ENCODE measurements at regions not wholly inside any gene's neighbourhood (a gene's known extent, or its start where the extent isn't known, plus 50 kb on each side); places are given as distances from the start of the nearest gene placed in this dataset.

- no peaks in the 10 kb centered on the region for H3K27me3 ChIP-seq (ENCODE audit: insufficient read depth)
- H3K79me2 ChIP-seq (replicated peaks; ENCODE audit: insufficient read depth): no peaks in the 10 kb centered on the region
- no peak overlapping the region for H3K27ac Mint-ChIP-seq
- peaks cover 8% of the 10 kb centered on the region for H3K4me1 ChIP-seq (ENCODE audit: insufficient read depth)
- H2AFZ ChIP-seq: no peak overlapping the region
- H3K27ac ChIP-seq (ENCODE audit: low read depth): no peak overlapping the region
- H3K4me3 ChIP-seq: no peak overlapping the region
- H3K9me2 ChIP-seq (ENCODE audit: insufficient read depth): no peaks in the 10 kb centered on the region
- no peaks in the 10 kb centered on the region for H3K36me3 ChIP-seq (ENCODE audit: insufficient read depth)
- no peak for ATAC-seq
- TF ChIP-seq ZNF331 (CRISPR knock-in tag; IDR thresholded peaks at IDR 0.05; ENCODE audit: low read depth) (no peak), ZNF114 (CRISPR knock-in tag; IDR thresholded peaks at IDR 0.05) (no peak), JUNB (IDR thresholded peaks at IDR 0.05; ENCODE audit: unreplicated experiment) (no peak), CREB1 (CRISPR knock-in tag; IDR thresholded peaks at IDR 0.05; ENCODE audit: low read depth) (no peak), CTCF (conservative IDR thresholded peaks at IDR 0.05; ENCODE audit: low read depth in 2 of 2) (no peak), ZNF462 (CRISPR knock-in tag; IDR thresholded peaks at IDR 0.05) (no peak), STAT1 (IDR thresholded peaks at IDR 0.05; ENCODE audit: unreplicated experiment) (no peak), EZH2 (IDR thresholded peaks at IDR 0.05; ENCODE audit: low read depth, unreplicated experiment) (no peak), REST (IDR thresholded peaks at IDR 0.05; ENCODE audit: unreplicated experiment) (no peak), EZH2phosphoT487 (IDR thresholded peaks at IDR 0.05; ENCODE audit: unreplicated experiment) (no peak), NANOG (IDR thresholded peaks at IDR 0.05; ENCODE audit: borderline replicate concordance) (no peak), ETS1 (IDR thresholded peaks at IDR 0.05) (no peak), POLR2AphosphoS5 (IDR thresholded peaks at IDR 0.05; ENCODE audit: low read depth) (no peak)
- peaks cover 7% of the 10 kb centered on the region; the same call in 2 of the 3 replicates for H3K4me1 Mint-ChIP-seq
- H3K4me3 Mint-ChIP-seq: no peak overlapping the region
- H4K20me1 ChIP-seq (replicated peaks; ENCODE audit: insufficient read depth): no peaks in the 10 kb centered on the region
- H3F3A ChIP-seq (replicated peaks; ENCODE audit: low read depth): no peaks in the 10 kb centered on the region
- H3K27me3 Mint-ChIP-seq (ENCODE audit: insufficient read depth, low read depth, poor library complexity): peaks cover 2% of the 10 kb centered on the region
- no peaks in the 10 kb centered on the region for H3K9me3 Mint-ChIP-seq
- H3K4me2 ChIP-seq: no peak overlapping the region
- DNase-seq (ENCODE audit: low spot score): no peak
- H3K36me3 Mint-ChIP-seq (ENCODE audit: low read depth): no peaks in the 10 kb centered on the region
These were observed 53.8 kb downstream of the COX7C start for GRCh38 chr5:86671536-86671935.

Data from GM23338 (cell line).